ENCODE measurements at regions not wholly inside any gene's neighbourhood (a gene's known extent, or its start where the extent isn't known, plus 50 kb on each side); places are given as distances from the start of the nearest gene placed in this dataset.

DNA sequence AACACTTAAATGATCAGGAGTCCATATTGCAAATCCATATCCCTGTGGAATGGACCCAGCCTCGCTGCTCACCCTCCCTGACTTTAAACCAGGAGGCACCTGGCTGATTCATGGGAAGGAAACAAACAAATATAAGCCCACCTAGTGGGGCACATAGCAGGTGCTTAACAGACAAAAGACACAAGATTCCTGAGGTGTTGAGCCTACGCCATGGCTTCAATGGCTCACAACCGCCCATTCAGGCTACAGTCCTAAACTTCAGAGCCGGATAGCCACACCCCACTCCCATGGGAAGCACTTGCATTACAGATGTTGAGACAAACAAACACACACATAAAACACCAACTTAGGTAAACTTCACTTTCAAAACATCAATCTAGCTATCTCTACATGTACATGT is 359.9 kb downstream of the ICE1 start:
- Histone ChIP-seq H3K9me3 (ENCODE audit: low read length) (no peaks in the 10 kb centered on the region), H2AFZ (ENCODE audit: low read depth, low read length) (no peak overlapping the region), H3K9me2 (ENCODE audit: insufficient read depth, low read length) (no peaks in the 10 kb centered on the region), H3K4me2 (ENCODE audit: low read length) (no peak overlapping the region), H3K4me3 (ENCODE audit: low read length) (no peak overlapping the region), H3K79me2 (replicated peaks; ENCODE audit: insufficient read depth, low read length) (no peaks in the 10 kb centered on the region), H4K20me1 (ENCODE audit: insufficient read depth) (no peaks in the 10 kb centered on the region), H3K9ac (ENCODE audit: low read length) (no peak overlapping the region), H3K36me3 (ENCODE audit: insufficient read depth, low read length) (no peaks in the 10 kb centered on the region), H3F3A (ENCODE audit: insufficient read depth, low read length, poor library complexity, severe bottlenecking) (no peaks in the 10 kb centered on the region), H3K27ac (ENCODE audit: low read length) (no peak overlapping the region), H3K27me3 (ENCODE audit: insufficient read depth, low read depth, low read length) (no peaks in the 10 kb centered on the region)
- TF ChIP-seq, protein P1, sequence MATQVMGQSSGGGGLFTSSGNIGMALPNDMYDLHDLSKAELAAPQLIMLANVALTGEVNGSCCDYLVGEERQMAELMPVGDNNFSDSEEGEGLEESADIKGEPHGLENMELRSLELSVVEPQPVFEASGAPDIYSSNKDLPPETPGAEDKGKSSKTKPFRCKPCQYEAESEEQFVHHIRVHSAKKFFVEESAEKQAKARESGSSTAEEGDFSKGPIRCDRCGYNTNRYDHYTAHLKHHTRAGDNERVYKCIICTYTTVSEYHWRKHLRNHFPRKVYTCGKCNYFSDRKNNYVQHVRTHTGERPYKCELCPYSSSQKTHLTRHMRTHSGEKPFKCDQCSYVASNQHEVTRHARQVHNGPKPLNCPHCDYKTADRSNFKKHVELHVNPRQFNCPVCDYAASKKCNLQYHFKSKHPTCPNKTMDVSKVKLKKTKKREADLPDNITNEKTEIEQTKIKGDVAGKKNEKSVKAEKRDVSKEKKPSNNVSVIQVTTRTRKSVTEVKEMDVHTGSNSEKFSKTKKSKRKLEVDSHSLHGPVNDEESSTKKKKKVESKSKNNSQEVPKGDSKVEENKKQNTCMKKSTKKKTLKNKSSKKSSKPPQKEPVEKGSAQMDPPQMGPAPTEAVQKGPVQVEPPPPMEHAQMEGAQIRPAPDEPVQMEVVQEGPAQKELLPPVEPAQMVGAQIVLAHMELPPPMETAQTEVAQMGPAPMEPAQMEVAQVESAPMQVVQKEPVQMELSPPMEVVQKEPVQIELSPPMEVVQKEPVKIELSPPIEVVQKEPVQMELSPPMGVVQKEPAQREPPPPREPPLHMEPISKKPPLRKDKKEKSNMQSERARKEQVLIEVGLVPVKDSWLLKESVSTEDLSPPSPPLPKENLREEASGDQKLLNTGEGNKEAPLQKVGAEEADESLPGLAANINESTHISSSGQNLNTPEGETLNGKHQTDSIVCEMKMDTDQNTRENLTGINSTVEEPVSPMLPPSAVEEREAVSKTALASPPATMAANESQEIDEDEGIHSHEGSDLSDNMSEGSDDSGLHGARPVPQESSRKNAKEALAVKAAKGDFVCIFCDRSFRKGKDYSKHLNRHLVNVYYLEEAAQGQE (IDR thresholded peaks at IDR 0.05; ENCODE audit: borderline replicate concordance): no peak
- TF ChIP-seq, protein P2, sequence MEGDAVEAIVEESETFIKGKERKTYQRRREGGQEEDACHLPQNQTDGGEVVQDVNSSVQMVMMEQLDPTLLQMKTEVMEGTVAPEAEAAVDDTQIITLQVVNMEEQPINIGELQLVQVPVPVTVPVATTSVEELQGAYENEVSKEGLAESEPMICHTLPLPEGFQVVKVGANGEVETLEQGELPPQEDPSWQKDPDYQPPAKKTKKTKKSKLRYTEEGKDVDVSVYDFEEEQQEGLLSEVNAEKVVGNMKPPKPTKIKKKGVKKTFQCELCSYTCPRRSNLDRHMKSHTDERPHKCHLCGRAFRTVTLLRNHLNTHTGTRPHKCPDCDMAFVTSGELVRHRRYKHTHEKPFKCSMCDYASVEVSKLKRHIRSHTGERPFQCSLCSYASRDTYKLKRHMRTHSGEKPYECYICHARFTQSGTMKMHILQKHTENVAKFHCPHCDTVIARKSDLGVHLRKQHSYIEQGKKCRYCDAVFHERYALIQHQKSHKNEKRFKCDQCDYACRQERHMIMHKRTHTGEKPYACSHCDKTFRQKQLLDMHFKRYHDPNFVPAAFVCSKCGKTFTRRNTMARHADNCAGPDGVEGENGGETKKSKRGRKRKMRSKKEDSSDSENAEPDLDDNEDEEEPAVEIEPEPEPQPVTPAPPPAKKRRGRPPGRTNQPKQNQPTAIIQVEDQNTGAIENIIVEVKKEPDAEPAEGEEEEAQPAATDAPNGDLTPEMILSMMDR (IDR thresholded peaks at IDR 0.05; ENCODE audit: poor library complexity, severe bottlenecking): no peak
- no peak for TF ChIP-seq EZH2 (IDR thresholded peaks at IDR 0.05; ENCODE audit: borderline replicate concordance, insufficient read depth, low read length, poor library complexity, severe bottlenecking)
- TF ChIP-seq TAF1 (IDR thresholded peaks at IDR 0.05; ENCODE audit: low read depth): no peak
- no peak for TF ChIP-seq POLR2AphosphoS5 (IDR thresholded peaks at IDR 0.05)
- TF ChIP-seq EP300 (conservative IDR thresholded peaks at IDR 0.05; ENCODE audit: poor library complexity, severe bottlenecking): no peak
- no peak for TF ChIP-seq SMC3 (conservative IDR thresholded peaks at IDR 0.05; ENCODE audit: poor library complexity)
- TF ChIP-seq RAD21 (conservative IDR thresholded peaks at IDR 0.05): no peak
- TF ChIP-seq MXI1 (conservative IDR thresholded peaks at IDR 0.05; ENCODE audit: poor library complexity, severe bottlenecking): no peak

DNA sequence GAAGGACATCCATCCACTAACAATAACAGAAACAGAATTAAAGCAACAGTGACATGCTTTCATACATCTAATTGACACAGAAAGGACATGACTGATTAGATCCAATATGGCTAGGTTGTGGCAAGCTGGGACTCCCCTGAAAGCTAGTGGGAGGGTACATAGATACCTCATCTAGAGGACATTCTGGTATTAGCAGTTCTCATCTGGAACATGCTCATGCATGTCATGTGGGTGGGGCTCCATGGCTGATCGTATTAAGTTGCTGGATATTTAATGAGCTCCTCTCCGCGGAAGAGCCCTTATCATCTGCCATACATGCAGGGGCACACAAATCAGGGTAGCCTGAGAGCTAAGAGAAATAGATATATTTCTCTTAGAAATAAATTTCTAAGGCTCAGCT is 358.9 kb downstream of the ICE1 start:
- no peaks in the 10 kb centered on the region for H3K9me2 ChIP-seq (ENCODE audit: insufficient read depth, low read length)
- no peaks in the 10 kb centered on the region for H3F3A ChIP-seq (ENCODE audit: insufficient read depth, low read length, poor library complexity, severe bottlenecking)
- no peaks in the 10 kb centered on the region for H3K79me2 ChIP-seq (replicated peaks; ENCODE audit: insufficient read depth, low read length)
- TF ChIP-seq, protein P2 (IDR thresholded peaks at IDR 0.05; ENCODE audit: poor library complexity, severe bottlenecking): no peak
- no peak for TF ChIP-seq SMC3 (conservative IDR thresholded peaks at IDR 0.05; ENCODE audit: poor library complexity)
- TF ChIP-seq POLR2AphosphoS5 (IDR thresholded peaks at IDR 0.05): no peak
- no peak for TF ChIP-seq EP300 (conservative IDR thresholded peaks at IDR 0.05; ENCODE audit: poor library complexity, severe bottlenecking)
- TF ChIP-seq EZH2 (IDR thresholded peaks at IDR 0.05; ENCODE audit: borderline replicate concordance, insufficient read depth, low read length, poor library complexity, severe bottlenecking): no peak
- no peak for TF ChIP-seq TAF1 (IDR thresholded peaks at IDR 0.05; ENCODE audit: low read depth)
- TF ChIP-seq MXI1 (conservative IDR thresholded peaks at IDR 0.05; ENCODE audit: poor library complexity, severe bottlenecking): no peak
- TF ChIP-seq, protein P1 (IDR thresholded peaks at IDR 0.05; ENCODE audit: borderline replicate concordance): no peak
- TF ChIP-seq RAD21 (conservative IDR thresholded peaks at IDR 0.05): no peak
- H3K27ac ChIP-seq (ENCODE audit: low read length): no peak overlapping the region
- no peak overlapping the region for H3K4me3 ChIP-seq (ENCODE audit: low read length)
- H2AFZ ChIP-seq (ENCODE audit: low read depth, low read length): no peak overlapping the region
- H3K9ac ChIP-seq (ENCODE audit: low read length): no peak overlapping the region
- H4K20me1 ChIP-seq (ENCODE audit: insufficient read depth): no peaks in the 10 kb centered on the region
- H3K9me3 ChIP-seq (ENCODE audit: low read length): no peaks in the 10 kb centered on the region
- H3K4me2 ChIP-seq (ENCODE audit: low read length): no peak overlapping the region
- H3K27me3 ChIP-seq (ENCODE audit: insufficient read depth, low read depth, low read length): no peaks in the 10 kb centered on the region
- H3K36me3 ChIP-seq (ENCODE audit: insufficient read depth, low read length): no peaks in the 10 kb centered on the region

Measured in neural cell (in vitro differentiated cells).